Neural cell (in vitro differentiated cells): ENCODE measurements at regions not wholly inside any gene's neighbourhood (a gene's known extent, or its start where the extent isn't known, plus 50 kb on each side); places are given as distances from the start of the nearest gene placed in this dataset.

Source experiments
- H2AFZ ChIP-seq: fragments of 200-600, 300-800 bp; sonication (generic), shearing (Covaris generic); 2 replicates; pipeline ENCODE4 v1.6.0; 2014; ENCODE audit warnings: low read depth, mild to moderate bottlenecking, antibody characterized with exemption, low read length, moderate library complexity
- H3F3A ChIP-seq: fragments of 200-600 bp; shearing (Covaris generic); 2 replicates; pipeline ENCODE4 v1.6.1; 2016; ENCODE audit warnings: mild to moderate bottlenecking, moderate library complexity, mixed read lengths, antibody characterized with exemption, low read length; ENCODE audit not compliant: insufficient read depth, poor library complexity, severe bottlenecking
- H3K27ac ChIP-seq: fragments of 200-600, 300-800 bp; sonication (generic), shearing (Covaris generic); 2 replicates; pipeline ENCODE4 v1.5.1; 2014; ENCODE audit warnings: mild to moderate bottlenecking, low read length, moderate library complexity
- H3K27me3 ChIP-seq: fragments of 300-800, 200-600 bp; sonication (generic), shearing (Covaris generic); 2 replicates; pipeline ENCODE4 v1.6.0; 2014; ENCODE audit warnings: mild to moderate bottlenecking, low read depth, low read length, moderate library complexity; ENCODE audit not compliant: insufficient read depth
- H3K36me3 ChIP-seq: fragments of 300-800, 200-600 bp; sonication (generic), shearing (Covaris generic); 2 replicates; pipeline ENCODE4 v1.5.1; 2014; ENCODE audit warnings: mild to moderate bottlenecking, antibody characterized with exemption, low read length, moderate library complexity; ENCODE audit not compliant: insufficient read depth
- H3K4me2 ChIP-seq: fragments of 300-800, 200-600 bp; sonication (generic), shearing (Covaris generic); 2 replicates; pipeline ENCODE4 v1.6.0; 2014; ENCODE audit warnings: mild to moderate bottlenecking, low read length
- H3K4me3 ChIP-seq: fragments of 300-800, 200-600 bp; sonication (generic), shearing (Covaris generic); 2 replicates; pipeline ENCODE4 v1.5.1; 2014; ENCODE audit warnings: mild to moderate bottlenecking, low read length, moderate library complexity
- H3K79me2 ChIP-seq: fragments of 200-600 bp; shearing (Covaris generic); replicated peaks from 2 replicates; pipeline ENCODE4 v1.6.0; 2014; ENCODE audit warnings: mild to moderate bottlenecking, low read length, moderate library complexity; ENCODE audit not compliant: insufficient read depth
- H3K9ac ChIP-seq: fragments of 300-800, 200-600 bp; sonication (generic), shearing (Covaris generic); 2 replicates; pipeline ENCODE4 v1.6.1; 2016; ENCODE audit warnings: mild to moderate bottlenecking, low read length, mixed read lengths
- H3K9me2 ChIP-seq: fragments of 200-600 bp; shearing (Covaris generic); 2 replicates; pipeline ENCODE4 v1.6.1; 2016; ENCODE audit warnings: mild to moderate bottlenecking, low read length, mixed read lengths; ENCODE audit not compliant: insufficient read depth
- H3K9me3 ChIP-seq: fragments of 200-600, 300-800 bp; sonication (generic), shearing (Covaris generic); 2 replicates; pipeline ENCODE4 v1.6.1; 2016; ENCODE audit warnings: mild to moderate bottlenecking, mixed run types, low read length, moderate library complexity, mixed read lengths
- H4K20me1 ChIP-seq: fragments of 200-600 bp; shearing (Covaris generic); 2 replicates; pipeline ENCODE4 v1.6.1; 2016; ENCODE audit warnings: mild to moderate bottlenecking, mixed run types; ENCODE audit not compliant: insufficient read depth
- EP300 ChIP-seq: fragments of 450-650 bp; conservative IDR thresholded peaks from 2 replicates; pipeline ENCODE4 v1.6.1; 2014; ENCODE audit warnings: antibody characterized with exemption, mild to moderate bottlenecking, moderate library complexity; ENCODE audit not compliant: poor library complexity, severe bottlenecking
- EZH2 ChIP-seq: fragments of 200-600, 300-800 bp; shearing (Covaris generic), sonication (generic); IDR thresholded peaks from 2 replicates; pipeline ENCODE4 v1.6.1; 2014; ENCODE audit warnings: antibody characterized with exemption, low read length, borderline replicate concordance, mild to moderate bottlenecking; ENCODE audit not compliant: insufficient read depth, poor library complexity, severe bottlenecking
- MXI1 ChIP-seq: fragments of 450-650 bp; conservative IDR thresholded peaks from 2 replicates; pipeline ENCODE4 v1.6.1; 2014; ENCODE audit warnings: antibody characterized with exemption, mild to moderate bottlenecking; ENCODE audit not compliant: poor library complexity, severe bottlenecking
- POLR2AphosphoS5 ChIP-seq: IDR thresholded peaks from 2 replicates; pipeline ENCODE4 v1.6.1; 2012
- RAD21 ChIP-seq: fragments of 450-650 bp; conservative IDR thresholded peaks from 2 replicates; pipeline ENCODE4 v1.6.1; 2014; ENCODE audit warnings: antibody characterized with exemption, mild to moderate bottlenecking, moderate library complexity
- SMC3 ChIP-seq: fragments of 450-650 bp; conservative IDR thresholded peaks from 2 replicates; pipeline ENCODE4 v1.6.1; 2014; ENCODE audit warnings: antibody characterized with exemption, mild to moderate bottlenecking, moderate library complexity; ENCODE audit not compliant: poor library complexity
- TAF1 ChIP-seq: IDR thresholded peaks from 2 replicates; pipeline ENCODE4 v1.6.1; 2012; ENCODE audit warnings: low read depth
- TF ChIP-seq, protein P1 (sequence below): fragments of 450-650 bp; IDR thresholded peaks from 2 replicates; pipeline ENCODE4 v1.5.1; 2014; ENCODE audit warnings: antibody characterized with exemption, mild to moderate bottlenecking, moderate library complexity; ENCODE audit not compliant: poor library complexity, severe bottlenecking
- TF ChIP-seq, protein P2 (sequence below): IDR thresholded peaks from 2 replicates; pipeline ENCODE4 v1.6.1; 2012; ENCODE audit warnings: borderline replicate concordance

DNA sequence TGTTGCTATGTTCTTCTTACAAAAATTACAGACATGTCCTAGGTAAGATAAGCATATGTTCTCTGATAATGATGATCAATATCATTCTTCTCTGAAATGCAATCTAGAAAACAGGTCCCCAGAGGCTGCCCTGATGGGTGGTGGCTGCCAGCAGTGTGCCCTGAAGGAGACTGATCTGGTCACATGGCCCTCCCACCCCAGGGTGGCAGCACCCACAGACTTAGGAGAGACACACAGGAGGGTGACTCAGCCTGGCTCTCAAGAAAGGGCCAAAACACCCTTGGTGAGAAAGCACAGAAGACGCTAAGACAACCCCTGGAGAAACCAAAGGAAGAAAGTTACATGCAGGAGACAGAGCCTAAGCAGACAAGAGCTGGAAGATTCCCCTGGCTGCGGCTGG lies 203.7 kb downstream of the TJP1 start:
- TF ChIP-seq, protein P1, sequence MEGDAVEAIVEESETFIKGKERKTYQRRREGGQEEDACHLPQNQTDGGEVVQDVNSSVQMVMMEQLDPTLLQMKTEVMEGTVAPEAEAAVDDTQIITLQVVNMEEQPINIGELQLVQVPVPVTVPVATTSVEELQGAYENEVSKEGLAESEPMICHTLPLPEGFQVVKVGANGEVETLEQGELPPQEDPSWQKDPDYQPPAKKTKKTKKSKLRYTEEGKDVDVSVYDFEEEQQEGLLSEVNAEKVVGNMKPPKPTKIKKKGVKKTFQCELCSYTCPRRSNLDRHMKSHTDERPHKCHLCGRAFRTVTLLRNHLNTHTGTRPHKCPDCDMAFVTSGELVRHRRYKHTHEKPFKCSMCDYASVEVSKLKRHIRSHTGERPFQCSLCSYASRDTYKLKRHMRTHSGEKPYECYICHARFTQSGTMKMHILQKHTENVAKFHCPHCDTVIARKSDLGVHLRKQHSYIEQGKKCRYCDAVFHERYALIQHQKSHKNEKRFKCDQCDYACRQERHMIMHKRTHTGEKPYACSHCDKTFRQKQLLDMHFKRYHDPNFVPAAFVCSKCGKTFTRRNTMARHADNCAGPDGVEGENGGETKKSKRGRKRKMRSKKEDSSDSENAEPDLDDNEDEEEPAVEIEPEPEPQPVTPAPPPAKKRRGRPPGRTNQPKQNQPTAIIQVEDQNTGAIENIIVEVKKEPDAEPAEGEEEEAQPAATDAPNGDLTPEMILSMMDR = no peak
- no peak for TF ChIP-seq MXI1
- no peak for TF ChIP-seq TAF1
- no peak for TF ChIP-seq RAD21
- no peak for TF ChIP-seq EP300
- no peak for TF ChIP-seq EZH2
- TF ChIP-seq SMC3 = no peak
- Histone ChIP-seq H3K9me3 (no peaks in the 10 kb centered on the region), H3K27me3 (no peaks in the 10 kb centered on the region), H3K4me3 (no peak overlapping the region), H3K9me2 (no peaks in the 10 kb centered on the region), H3F3A (no peaks in the 10 kb centered on the region), H3K9ac (no peak overlapping the region), H4K20me1 (no peaks in the 10 kb centered on the region), H3K4me2 (no peak overlapping the region), H3K27ac (no peak overlapping the region), H3K36me3 (no peaks in the 10 kb centered on the region), H2AFZ (no peak overlapping the region), H3K79me2 (no peaks in the 10 kb centered on the region)

DNA sequence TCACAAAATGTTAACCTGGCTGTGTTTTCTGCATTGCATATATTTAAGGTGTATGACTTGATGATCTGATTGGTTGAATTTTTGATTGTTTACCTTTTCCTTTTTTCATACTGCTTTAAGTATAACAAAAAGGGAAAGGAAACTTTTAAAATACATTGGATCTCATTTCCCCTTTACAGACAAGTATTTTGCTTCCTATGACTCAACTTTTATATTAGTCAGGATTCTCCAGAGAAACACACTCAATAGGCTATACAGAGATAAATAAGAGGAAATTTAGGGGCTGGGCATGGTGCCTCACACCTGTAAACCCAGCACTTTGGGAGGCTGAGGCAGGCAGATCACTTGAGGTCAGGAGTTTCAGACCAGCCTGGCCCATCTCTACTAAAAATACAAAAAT lies 205.8 kb downstream of the TJP1 start:
- Histone ChIP-seq H3K4me2 (no peak overlapping the region), H3K36me3 (no peaks in the 10 kb centered on the region), H3K9me3 (no peaks in the 10 kb centered on the region), H4K20me1 (no peaks in the 10 kb centered on the region), H3K27me3 (no peaks in the 10 kb centered on the region), H3K27ac (no peak overlapping the region), H3F3A (no peaks in the 10 kb centered on the region), H3K79me2 (no peaks in the 10 kb centered on the region), H3K9ac (no peak overlapping the region), H3K9me2 (no peaks in the 10 kb centered on the region), H2AFZ (no peak overlapping the region), H3K4me3 (no peak overlapping the region)
- TF ChIP-seq, protein P2, sequence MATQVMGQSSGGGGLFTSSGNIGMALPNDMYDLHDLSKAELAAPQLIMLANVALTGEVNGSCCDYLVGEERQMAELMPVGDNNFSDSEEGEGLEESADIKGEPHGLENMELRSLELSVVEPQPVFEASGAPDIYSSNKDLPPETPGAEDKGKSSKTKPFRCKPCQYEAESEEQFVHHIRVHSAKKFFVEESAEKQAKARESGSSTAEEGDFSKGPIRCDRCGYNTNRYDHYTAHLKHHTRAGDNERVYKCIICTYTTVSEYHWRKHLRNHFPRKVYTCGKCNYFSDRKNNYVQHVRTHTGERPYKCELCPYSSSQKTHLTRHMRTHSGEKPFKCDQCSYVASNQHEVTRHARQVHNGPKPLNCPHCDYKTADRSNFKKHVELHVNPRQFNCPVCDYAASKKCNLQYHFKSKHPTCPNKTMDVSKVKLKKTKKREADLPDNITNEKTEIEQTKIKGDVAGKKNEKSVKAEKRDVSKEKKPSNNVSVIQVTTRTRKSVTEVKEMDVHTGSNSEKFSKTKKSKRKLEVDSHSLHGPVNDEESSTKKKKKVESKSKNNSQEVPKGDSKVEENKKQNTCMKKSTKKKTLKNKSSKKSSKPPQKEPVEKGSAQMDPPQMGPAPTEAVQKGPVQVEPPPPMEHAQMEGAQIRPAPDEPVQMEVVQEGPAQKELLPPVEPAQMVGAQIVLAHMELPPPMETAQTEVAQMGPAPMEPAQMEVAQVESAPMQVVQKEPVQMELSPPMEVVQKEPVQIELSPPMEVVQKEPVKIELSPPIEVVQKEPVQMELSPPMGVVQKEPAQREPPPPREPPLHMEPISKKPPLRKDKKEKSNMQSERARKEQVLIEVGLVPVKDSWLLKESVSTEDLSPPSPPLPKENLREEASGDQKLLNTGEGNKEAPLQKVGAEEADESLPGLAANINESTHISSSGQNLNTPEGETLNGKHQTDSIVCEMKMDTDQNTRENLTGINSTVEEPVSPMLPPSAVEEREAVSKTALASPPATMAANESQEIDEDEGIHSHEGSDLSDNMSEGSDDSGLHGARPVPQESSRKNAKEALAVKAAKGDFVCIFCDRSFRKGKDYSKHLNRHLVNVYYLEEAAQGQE = no peak
- no peak for TF ChIP-seq RAD21
- TF ChIP-seq TAF1 = no peak
- TF ChIP-seq, protein P1 = no peak
- no peak for TF ChIP-seq POLR2AphosphoS5
